H4 (cell line): ENCODE measurements at regions not wholly inside any gene's neighbourhood (a gene's known extent, or its start where the extent isn't known, plus 50 kb on each side); places are given as distances from the start of the nearest gene placed in this dataset.

Source experiments
- DNase-seq: peaks from one replicate; pipeline ENCODE4 v3.0.0-alpha.2; 2015; ENCODE audit warnings: low spot score

DNA sequence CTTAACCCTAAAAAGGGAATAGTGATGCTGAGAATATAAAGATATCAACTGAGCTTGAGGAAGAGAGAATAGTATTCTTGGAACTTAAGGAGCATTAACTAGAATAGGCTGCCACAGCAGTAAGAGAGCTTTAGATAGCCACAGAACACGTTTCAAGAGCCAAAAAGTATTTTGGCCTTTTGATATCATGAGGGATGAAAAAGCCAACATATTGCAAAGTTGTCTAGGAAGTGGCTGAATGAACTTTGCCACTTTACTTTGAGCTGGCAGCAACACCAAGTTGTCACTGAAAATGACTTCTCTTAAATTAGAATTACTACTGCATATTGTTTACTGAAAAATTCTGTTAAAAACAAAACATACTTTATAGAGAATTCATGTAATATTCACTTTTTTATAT lies 1476.2 kb downstream of the MRPL39 start:
- DNase-seq, result no peak

DNA sequence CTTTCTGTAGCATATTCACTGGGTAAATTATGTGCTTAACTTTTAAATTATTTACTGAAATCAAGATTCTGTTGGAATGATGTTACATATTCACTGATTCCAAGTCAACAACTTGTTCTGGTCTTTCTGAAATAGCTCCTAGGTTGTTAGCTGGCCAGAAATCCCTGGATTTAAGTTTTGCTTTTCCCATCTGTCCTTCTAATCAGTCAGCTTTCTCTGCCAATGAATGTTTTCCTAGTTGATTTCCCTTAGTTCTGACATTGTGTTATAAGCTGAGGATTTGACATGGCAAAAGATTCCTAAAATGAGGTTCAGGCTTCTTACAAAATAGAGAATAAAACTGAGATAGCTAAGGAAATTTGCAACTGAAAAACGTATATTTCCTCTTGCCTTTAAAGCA lies 1479.6 kb downstream of the MRPL39 start:
- no peak for DNase-seq

DNA sequence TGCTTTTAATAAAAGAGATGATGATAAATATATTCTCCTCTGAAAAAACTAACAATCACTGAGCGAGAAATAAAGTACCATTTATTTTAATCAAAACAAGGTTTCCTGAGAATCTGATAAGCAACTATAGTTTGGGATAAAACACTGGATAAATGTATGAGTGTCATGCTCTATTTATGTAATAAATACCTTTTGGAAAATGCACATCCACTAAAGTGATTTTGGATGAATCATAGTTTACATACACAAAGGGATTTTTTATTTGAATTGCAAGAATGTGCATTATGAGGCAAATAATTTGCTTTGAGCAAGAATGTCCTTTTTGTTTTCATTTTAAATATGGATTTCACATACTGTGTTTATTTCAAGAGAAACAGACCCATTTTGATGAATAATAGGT lies 1483.5 kb downstream of the MRPL39 start:
- DNase-seq, result no peak

DNA sequence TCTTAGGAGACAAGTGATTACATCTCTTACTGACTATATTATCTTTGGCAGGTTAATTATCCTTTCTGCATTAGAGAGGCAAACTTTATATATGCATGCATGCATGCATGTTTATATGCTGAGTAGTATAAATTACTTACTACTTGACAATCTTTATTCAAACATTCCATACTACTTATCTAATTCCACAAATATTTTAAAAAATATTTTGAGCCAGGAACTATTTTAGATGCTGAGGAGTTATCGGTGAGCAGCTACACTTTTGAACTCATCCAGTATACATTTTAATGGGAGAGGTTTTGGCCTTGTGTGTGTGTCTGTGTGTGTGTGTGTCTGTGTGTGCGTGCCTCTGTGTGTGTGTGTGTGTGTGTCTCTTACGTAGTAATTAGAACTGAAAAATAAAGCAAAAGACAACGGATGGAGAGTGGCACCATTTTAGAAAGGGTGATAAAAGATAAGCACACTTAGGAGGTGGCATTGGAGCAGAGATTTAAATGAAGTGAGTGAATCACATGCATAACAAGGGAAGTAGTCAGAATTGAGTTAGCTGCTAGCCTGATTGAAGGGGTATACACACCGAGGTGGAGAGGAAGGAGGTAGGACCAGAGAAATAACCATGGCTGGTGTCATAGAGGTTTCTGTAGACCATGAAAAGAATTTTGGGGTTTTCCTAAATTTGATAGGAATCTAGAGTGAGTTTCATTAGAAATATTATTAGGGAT lies 1488.4 kb downstream of the MRPL39 start:
- DNase-seq, result peak; percentile 69

DNA sequence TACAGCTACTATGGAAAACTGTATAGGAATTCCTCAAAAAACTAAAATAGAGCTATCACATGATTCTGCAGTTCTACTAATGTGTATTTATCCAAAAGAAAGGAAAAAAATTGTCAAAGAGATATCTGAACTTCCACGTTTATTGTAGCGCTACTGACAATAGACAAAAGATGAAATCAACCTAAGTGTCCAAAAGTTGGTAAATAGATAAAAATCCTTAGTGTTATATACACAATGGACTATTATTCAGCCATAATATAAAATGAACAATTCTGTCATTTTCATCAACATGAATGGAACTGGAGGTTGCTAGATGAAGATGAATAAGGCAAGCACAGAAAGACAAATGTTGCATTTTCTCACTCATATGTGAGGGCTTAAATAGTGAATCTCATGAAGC lies 1492.1 kb downstream of the MRPL39 start:
- DNase-seq, result no peak

DNA sequence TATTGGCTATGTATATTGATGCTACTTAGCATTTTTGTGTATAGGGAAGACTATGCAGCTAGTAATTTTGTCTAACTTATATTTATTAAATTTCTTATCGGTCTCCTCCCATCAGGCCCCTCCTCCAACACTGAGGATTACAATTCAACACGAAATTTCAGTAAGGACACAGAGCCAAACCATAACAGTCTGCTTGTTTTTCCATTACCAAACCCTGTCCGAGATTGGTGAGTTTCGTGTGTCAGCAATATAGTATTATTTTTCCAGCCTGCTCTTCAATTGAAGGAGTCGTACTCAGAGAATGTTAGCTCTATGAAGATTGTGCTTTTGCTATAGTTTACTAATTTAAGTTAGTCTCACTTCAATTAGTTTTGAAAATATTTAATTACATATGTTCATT lies 1495.3 kb downstream of the MRPL39 start:
- DNase-seq, result peak; percentile 71

DNA sequence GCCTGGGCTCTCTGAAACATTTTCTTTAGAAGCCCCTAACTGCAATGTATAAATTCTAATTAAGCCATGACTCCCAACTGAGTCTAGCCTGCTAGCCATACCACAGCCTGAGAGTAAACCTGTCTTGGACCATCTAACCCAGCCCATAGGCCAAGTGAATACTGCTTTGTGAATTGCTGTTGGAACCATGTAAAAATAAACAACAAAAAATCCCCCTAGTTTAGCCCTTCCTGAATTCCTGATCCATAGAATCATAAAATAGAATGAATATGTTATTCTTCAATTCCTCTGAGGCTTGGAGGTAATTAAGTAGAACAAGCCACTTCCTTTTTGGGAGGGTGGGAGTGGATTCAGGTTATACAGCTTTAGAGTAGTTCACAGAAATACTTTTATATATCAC lies 1496.4 kb downstream of the MRPL39 start:
- peak; percentile 53 for DNase-seq

DNA sequence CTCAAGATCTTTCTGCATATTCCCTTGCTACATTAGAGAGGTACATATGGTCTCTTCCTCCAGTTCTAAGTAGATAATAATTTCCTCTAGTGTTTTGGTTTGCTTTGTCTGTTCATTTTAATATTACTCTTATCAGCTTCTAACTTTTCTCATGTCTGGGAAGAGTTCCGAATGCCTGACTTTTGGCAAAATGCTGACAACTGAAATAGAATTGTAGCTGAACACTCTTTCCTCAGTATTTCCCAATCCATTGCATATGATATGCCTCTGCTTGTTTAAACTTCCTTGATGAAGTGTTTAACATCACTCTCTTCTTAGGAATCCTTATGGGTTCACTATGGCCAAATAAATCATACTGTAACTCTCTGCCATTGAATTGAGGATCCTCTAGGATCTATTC lies 1510.1 kb downstream of the MRPL39 start:
- DNase-seq, result no peak

DNA sequence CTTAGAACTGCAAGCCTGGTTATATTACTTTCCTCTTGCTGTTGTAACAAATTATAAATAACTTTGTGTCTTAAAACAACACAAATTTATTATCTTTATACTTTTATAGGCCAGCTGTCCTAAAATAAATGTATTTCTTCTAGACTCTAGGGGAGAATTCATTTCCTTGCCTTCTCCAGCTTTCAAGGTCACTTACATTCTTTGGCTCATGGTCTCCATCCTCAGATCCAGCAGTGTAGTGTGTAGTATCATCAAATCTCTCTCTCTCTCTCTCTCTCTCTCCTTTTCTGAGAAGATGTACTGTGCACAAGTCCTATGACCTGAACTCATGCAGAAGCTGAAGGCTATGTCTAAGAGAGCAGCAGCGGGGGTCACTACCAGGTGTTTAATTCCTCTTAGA lies 1510.6 kb downstream of the MRPL39 start:
- no peak for DNase-seq

DNA sequence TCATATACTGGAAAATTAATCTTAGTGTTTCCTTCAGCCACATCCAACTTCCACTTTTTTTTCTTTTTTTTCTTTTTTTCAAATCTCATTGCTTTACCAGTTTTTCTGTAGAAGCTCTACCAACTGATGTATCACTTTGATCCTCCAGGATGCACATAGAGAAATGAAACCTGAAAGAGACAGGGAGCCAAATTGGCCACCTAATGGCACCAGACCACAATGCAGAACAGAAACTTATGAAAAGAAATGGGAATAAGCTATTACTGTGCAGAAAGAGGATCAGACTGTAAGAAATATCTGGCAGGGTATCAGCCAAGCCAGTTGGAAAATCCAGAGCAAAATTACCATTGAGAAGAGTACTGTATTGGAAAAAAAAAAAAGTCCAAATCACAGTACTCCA lies 1514.2 kb downstream of the MRPL39 start:
- no peak for DNase-seq

DNA sequence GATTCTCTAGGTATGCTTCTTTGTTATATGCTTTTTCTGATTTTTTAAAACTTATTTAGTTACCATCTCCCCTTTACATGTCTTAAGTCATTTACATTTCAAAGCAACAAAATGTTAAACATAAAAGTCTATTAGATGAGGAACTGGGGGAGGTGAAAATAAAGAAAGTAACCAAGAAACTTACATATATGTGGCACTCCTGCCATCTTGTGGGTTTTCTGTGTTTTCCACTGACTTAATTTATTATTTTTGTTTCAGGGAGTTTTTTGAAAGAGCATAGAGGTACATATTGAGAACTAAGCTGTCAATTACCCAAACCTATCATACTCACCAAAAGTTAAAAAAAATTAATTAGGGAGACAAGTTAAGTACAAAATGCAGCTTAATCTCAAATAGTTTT lies 1531.1 kb downstream of the MRPL39 start:
- DNase-seq, result no peak

DNA sequence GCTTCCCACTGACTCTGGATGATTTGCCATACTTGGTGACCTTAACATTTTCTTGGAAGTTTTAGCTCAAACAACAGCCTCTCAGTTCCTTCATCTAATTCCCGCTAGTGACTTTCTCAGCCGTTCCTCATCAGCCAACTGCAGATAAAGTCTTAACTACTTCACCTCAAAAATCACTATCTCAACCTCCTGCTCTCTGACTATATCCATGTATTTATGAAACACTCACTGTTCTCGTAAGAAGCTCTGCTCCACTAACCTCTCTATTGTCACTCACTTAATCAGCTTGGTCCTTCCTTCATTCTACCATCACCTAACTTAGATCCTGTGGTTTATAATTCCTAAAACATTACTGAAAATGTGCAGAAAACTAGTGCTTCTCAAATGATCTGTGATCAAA lies 1551.6 kb downstream of the MRPL39 start:
- no peak for DNase-seq

DNA sequence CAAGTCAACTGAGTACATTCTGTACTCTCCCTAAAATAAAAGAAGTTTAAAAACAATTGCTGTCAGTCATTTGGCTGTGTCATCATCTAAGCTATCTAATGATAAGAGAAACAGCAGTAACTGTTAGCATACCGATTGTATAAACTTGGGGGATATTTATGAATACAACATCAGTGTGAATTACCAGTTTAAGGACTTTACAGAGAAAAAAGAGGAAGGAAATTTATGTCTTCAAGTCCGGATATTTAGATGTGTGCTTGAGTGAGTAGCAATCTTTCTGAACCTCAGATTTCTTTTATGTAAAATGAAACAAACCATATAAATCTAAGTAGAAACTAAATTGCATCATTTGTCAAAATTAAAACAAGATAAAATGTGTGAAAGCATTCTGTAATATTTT lies 1557.0 kb downstream of the MRPL39 start:
- DNase-seq, result no peak

DNA sequence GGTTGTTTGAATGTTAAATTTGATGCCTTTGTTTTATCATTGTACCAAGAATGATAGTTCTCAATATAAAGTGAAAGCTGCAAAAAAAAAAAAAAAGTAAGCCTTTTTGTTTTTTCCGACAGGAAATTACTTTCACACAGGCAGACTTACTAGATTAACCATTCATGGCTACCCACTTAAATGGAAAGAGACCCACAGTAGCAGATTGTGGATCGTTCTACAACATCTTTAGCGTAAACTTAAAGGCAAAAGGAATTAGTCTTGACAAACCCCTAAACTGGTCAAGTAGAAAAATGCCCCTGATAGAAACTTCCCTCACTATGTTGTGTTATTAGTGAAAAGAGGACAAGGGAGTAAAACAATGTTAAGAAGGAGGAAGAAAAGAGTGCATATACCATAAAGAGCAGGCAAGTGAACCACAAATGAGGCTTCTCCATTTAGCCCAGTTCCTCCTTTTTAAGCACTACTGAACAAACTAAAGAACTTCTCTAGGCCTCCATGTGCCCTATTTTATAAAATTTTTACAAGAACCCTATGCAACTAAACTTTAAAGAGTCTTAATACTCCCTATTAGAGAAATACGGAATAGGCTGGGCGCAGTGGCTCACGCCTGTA lies 1560.3 kb downstream of the MRPL39 start:
- DNase-seq, result no peak

DNA sequence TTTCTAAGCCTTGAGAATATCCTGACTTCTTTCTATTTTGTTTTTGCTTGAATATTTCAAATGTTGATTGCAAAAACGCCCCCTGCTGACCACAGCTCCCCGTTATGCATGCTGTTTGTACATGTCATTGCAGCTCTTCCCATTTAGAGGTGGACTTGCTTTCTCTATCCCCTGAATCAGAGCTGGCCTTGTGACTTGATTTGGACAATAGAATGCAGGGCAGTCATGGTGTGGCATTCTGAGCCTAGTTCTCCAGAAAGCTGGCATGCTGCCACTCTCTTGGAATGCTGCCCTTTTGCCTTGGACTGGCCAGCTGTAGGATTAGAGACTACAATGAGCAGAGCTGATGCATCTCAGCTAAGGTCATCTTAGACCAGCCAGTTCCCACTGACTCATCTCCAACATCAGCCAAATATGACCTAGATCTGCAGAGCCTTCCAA lies 1561.5 kb downstream of the MRPL39 start:
- DNase-seq, result peak; percentile 82

DNA sequence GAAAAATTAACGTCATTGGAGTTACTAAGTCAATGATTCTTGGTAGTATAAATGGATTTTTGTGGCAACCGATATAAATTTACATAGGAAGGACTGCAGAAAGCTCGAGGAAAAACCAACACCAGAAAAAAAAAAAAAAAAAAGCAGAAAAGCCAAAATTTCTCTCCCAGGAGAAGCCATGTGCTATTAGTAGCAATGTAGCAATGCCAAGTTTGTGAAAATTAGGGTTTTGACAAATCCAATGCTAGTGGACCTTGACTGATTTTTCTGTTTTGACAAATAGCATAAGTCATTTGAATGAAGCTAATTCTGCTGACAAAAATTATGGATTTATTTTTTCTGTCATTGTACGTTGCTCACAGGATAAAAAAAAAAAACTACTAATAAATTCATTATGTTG lies 1561.9 kb downstream of the MRPL39 start:
- no peak for DNase-seq

DNA sequence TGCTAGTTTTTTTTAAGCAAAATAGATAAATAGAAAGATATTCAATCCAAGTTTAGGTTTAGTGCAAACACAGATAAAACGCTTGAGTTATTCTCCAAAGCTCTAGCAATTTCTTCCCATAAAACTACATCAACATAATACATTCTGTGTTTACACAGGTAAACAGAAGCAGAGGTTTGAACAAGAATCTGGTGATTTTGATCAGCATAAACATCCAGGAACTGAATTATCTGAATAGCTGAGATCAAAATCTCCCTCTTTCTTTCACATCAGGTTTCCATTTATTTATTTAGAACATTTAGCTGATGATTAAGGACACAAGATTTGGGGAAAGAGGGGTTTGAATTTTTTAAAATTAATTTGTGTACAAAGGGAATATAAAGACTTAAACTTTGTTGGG lies 1564.6 kb downstream of the MRPL39 start:
- DNase-seq, result no peak

DNA sequence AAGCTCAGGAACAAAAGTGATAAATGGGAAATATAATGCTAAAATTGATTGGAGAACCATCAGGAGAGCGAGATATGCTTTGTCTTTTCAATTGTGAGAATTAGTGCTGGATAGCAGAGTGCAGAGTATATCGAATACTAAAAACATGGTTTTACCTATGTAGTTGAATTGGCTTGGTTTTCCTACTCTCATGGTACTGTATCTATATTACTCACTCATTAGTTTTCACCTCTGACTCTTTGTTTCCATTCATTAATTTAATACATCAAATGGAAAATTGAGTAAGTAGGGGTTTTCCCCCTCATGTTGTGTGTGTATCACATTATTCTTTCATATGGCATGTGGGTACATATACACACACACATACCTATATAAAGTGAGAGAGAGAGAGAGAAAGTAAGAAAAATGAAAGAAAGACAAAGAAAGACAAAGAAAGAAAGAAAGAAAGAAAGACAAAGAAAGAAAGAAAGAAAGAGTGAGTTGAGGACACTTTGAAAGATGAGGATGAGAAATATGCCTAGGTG lies 1574.5 kb downstream of the MRPL39 start:
- no peak for DNase-seq

DNA sequence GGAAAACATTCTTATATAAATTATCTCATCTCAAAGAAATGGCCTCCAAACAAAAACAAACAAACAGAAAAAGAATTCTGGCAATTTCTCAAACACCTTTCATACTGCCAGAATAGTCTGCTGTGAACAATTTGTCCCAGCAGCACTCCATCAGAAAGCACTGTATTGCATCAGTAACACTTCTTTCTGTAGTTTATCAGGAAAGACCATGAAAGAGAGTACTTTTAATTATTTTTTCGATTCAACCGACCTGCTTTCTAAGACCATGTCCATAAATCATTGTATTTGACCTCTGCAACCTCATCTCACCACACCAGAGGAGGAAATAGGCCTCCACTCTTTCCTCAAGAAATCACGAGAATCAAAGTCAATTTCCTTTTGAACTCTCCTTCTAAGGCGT lies 1579.9 kb downstream of the MRPL39 start:
- DNase-seq, result no peak

DNA sequence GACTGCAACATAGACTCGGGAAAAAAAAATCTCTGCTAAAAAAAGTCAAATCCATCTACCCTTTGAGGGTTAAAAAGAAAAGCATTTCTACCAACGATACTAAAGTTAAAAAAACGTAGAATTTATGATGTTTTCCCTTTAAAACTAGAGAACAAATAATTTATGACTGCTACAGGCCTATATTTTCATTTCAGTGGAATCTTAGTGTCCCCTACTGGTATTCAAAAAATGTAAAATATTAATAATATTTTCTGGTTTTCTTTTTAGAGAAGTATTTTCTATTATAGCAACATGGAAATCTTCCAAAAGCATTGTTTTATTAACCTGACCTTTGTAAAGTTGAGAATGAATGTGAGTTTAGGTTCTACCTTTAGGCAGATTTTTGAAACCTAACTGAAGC lies 1582.2 kb downstream of the MRPL39 start:
- no peak for DNase-seq

DNA sequence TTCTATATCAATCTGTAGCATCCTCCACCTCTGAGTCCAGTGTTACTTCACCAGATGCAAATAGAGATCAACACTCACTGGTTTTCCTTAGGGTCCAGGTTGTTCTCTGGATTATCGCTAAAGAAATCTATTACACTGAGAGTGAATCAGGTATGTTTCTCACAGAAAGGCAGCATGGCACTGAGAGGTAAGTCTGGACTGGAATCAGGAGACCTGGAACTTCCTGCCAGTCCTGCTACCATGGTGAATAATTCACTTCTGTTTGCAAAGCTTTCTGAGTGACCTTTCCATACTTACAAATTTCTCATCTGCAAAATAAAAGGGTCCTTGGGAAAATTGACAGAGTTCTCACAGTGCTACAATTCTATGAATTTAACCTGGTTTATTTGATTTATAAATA lies 1583.3 kb downstream of the MRPL39 start:
- DNase-seq, result peak; percentile 8

DNA sequence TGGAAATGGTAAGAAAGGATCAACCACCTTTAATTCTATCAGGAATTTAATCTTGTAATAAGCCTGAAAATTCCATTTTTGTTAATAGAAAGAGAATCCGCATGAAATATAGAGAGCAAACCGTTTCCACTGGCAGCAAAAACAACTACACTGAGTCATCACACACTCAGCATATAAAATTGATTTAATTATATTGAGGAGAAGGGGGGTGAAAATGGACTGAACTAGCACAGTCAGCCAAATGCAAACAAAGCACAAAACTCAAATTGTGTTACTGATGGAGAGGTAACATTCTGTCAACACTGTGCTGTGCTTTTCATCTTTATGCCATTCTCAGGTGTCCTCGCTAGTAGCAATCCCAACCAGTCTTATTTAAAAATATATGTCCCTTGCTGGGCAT lies 1583.9 kb downstream of the MRPL39 start:
- DNase-seq, result no peak

DNA sequence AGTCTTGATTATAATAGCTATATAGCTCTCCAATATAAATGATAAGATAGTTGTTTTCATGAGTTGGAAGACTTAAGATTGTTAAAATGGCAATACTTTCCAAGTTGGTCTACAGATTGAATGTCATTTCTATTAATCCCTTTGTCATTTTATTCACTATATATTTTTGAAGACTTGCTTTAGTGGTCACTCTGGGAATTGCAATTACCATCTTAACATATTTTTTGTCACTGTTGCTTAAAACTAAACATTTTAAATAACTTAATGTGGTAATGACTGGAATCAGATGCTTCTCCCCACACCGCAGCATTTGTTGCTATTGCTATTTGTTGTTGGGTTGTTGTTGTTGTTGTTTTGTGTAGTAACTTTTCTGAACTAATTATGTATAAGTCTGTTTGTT lies 1592.9 kb downstream of the MRPL39 start:
- DNase-seq, result no peak

DNA sequence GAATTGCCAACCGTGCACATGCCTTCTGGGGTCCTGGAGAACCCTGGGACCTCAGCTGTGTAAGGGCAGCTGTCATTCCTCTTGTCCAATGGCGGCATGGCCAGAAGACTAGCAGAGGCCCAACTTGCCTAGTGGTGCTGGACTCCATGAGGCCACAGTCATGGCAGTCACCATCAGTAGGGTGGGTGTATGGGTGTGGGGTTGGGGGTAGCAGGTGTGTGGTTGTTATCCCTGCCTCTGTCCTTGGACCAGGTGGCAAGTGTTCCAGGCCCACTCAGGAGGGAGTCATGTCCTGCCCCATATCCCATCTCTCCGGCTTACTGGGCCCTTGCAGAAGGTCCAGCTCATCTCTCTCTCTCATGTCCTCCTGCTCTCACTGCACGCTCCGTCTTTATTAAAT lies 1596.2 kb downstream of the MRPL39 start:
- DNase-seq, result no peak
